ENCODE measurements at regions not wholly inside any gene's neighbourhood (a gene's known extent, or its start where the extent isn't known, plus 50 kb on each side); places are given as distances from the start of the nearest gene placed in this dataset.
"Not testable (repeated sequence)": the region's sequence is repeated elsewhere in the genome, so short reads cannot be mapped to it uniquely, and the experiment has no call there.

GRCh38 chr6:26254724-26255123, 110.3 kb upstream of the BTN3A2 start:
- DNase-seq: no peak

- no peak for DNase-seq
Observed at GRCh38 chr6:26257272-26257671, 107.7 kb upstream of the BTN3A2 start.

- no peak for DNase-seq
Observed at GRCh38 chr6:26258212-26258977, 106.6 kb upstream of the BTN3A2 start.

GRCh38 chr6:26260110-26260637, 104.8 kb upstream of the BTN3A2 start:
- no peak for DNase-seq

- DNase-seq: no peak
Observed at GRCh38 chr6:26260725-26261490, 104.1 kb upstream of the BTN3A2 start.

GRCh38 chr6:26264547-26264946, 100.5 kb upstream of the BTN3A2 start:
- DNase-seq: no peak

GRCh38 chr6:26267083-26267589, 97.9 kb upstream of the BTN3A2 start:
- no peak for DNase-seq

- no peak for DNase-seq
Observed at GRCh38 chr6:26268659-26269402, 96.2 kb upstream of the BTN3A2 start.

GRCh38 chr6:26269531-26270485, 95.2 kb upstream of the BTN3A2 start:
- no peak for DNase-seq

- no peak for DNase-seq
Observed at GRCh38 chr6:26270486-26270861, 94.5 kb upstream of the BTN3A2 start.

GRCh38 chr6:26270903-26271667, 93.9 kb upstream of the BTN3A2 start:
- peak in 6 of 56 donors; percentile 4 to 51 (median 12) for DNase-seq

GRCh38 chr6:26271668-26272024, 93.4 kb upstream of the BTN3A2 start:
- peak in 1 of 56 donors; percentile 14 for DNase-seq

- DNase-seq: no peak
Observed at GRCh38 chr6:26272171-26272637, 92.8 kb upstream of the BTN3A2 start.

- DNase-seq: no peak
Observed at GRCh38 chr6:26273673-26274588, 91.1 kb upstream of the BTN3A2 start.

GRCh38 chr6:26275663-26276062, 89.3 kb upstream of the BTN3A2 start:
- DNase-seq: no peak

- no peak for DNase-seq
Observed at GRCh38 chr6:26276841-26277648, 88.0 kb upstream of the BTN3A2 start.

- no peak for DNase-seq
Observed at GRCh38 chr6:26278536-26278935, 86.5 kb upstream of the BTN3A2 start.

- not testable (repeated sequence) for DNase-seq
Observed at GRCh38 chr6:26279371-26279770, 85.6 kb upstream of the BTN3A2 start.
